ENCODE measurements at regions not wholly inside any gene's neighbourhood (a gene's known extent, or its start where the extent isn't known, plus 50 kb on each side); places are given as distances from the start of the nearest gene placed in this dataset.

- intact Hi-C loops (cut with micrococcal nuclease) (no loop called here), dilution Hi-C loops (cut with HindIII; ENCODE audit: low sequenced_read_pairs, unreplicated experiment) (no loop called here), in situ Hi-C loops (cut with MboI; ENCODE audit: low sequenced_read_pairs) (no loop called here)
- Histone ChIP-seq H3K36me3 (ENCODE audit: control insufficient read depth, insufficient read depth, low read length) (no peaks in the 10 kb centered on the region), H3K23ac (ENCODE audit: low read depth, low read length) (no peak overlapping the region), H3K4ac (ENCODE audit: low read depth, low read length) (no peak overlapping the region), H2BK120ac (ENCODE audit: low read depth, low read length) (no peak overlapping the region), H3K18ac (ENCODE audit: low read depth, low read length) (no peak overlapping the region), H3K14ac (replicated peaks; ENCODE audit: low read depth, low read length) (no peak overlapping the region), H2AK5ac (ENCODE audit: low read depth, low read length) (no peak overlapping the region), H4K91ac (ENCODE audit: insufficient read depth, low read depth, low read length) (no peak overlapping the region), H3K9me3 (ENCODE audit: control insufficient read depth, insufficient read depth, low read length) (peaks cover 5% of the 10 kb centered on the region; the same call in 1 of the 2 replicates), H3K9ac (ENCODE audit: low read depth, low read length) (no peak overlapping the region), H3K56ac (ENCODE audit: extremely low read depth, insufficient read depth, low read length) (no peak overlapping the region), H2BK20ac (ENCODE audit: low read depth, low read length) (no peak overlapping the region), H3K79me1 (ENCODE audit: low read depth in 1 of 2, low read length in 2 of 2) (no peaks in the 10 kb centered on the region), H3K27ac (ENCODE audit: insufficient read depth, low read length) (no peak overlapping the region), H2BK15ac (ENCODE audit: low read depth, low read length) (no peak overlapping the region), H3K9me1 (ENCODE audit: insufficient read depth, low read length) (no peaks in the 10 kb centered on the region), H2AFZ (replicated peaks; ENCODE audit: low read length, poor library complexity) (no peak overlapping the region), H3K4me1 (ENCODE audit: control insufficient read depth, insufficient read depth, low read length) (no peaks in the 10 kb centered on the region), H3K4me2 (ENCODE audit: low read depth, low read length) (no peak overlapping the region), H3K27me3 (ENCODE audit: control insufficient read depth, insufficient read depth, low read length) (no peaks in the 10 kb centered on the region), H4K5ac (ENCODE audit: low read depth, low read length) (no peak overlapping the region), H2AK9ac (replicated peaks; ENCODE audit: low read depth, low read length, poor library complexity) (no peak overlapping the region), H3K4me3 (ENCODE audit: insufficient read depth, low read depth, low read length) (no peak overlapping the region), H2BK5ac (ENCODE audit: low read depth, low read length, poor library complexity, severe bottlenecking) (no peak overlapping the region), H4K8ac (ENCODE audit: low read depth in 2 of 2, low read length in 2 of 2) (no peak overlapping the region), H4K20me1 (ENCODE audit: insufficient read depth, low read length) (no peaks in the 10 kb centered on the region)
- TF ChIP-seq MAZ (IDR thresholded peaks at IDR 0.05; ENCODE audit: borderline replicate concordance, low read depth, low read length): no peak
- TF ChIP-seq RAD21 (IDR thresholded peaks at IDR 0.05; ENCODE audit: low read length): no peak
- TF ChIP-seq SMC3 (IDR thresholded peaks at IDR 0.05; ENCODE audit: low read depth, low read length): no peak
- TF ChIP-seq MXI1 (IDR thresholded peaks at IDR 0.05; ENCODE audit: borderline replicate concordance, low read depth, low read length): no peak
- no peak for TF ChIP-seq CTCF (conservative IDR thresholded peaks at IDR 0.05; ENCODE audit: low read depth, low read length)
- no peak for TF ChIP-seq CHD1 (IDR thresholded peaks at IDR 0.05; ENCODE audit: low read depth, low read length)
- TF ChIP-seq MAFK (IDR thresholded peaks at IDR 0.05; ENCODE audit: low read depth, low read length): no peak
- TF ChIP-seq POLR2A (IDR thresholded peaks at IDR 0.05; ENCODE audit: low read depth, low read length): no peak
- TF ChIP-seq RCOR1 (IDR thresholded peaks at IDR 0.05; ENCODE audit: insufficient replicate concordance, low read length): no peak
- TF ChIP-seq NFE2L2 (IDR thresholded peaks at IDR 0.05; ENCODE audit: low read depth, low read length): no peak
- WGBS, 2 experiments (ENCODE audit: extremely low coverage in 2 of 2, insufficient read length in 1 of 2): no CpG with 5 or more reads among the region's 1 CpG
- no TSS peak for BruUV-seq (replicated peaks)
- ChIA-PET CTCF (no interaction called here), POLR2A (ENCODE audit: unreplicated experiment) (no interaction called here)
- DNase-seq (no peak), ATAC-seq (ENCODE audit: low read depth) (no peak)
Measured at GRCh38 chr5:63700241-63700640, 262.0 kb downstream of the HTR1A start.

Data from IMR-90 (cell line).